ENCODE measurements at regions not wholly inside any gene's neighbourhood (a gene's known extent, or its start where the extent isn't known, plus 50 kb on each side); places are given as distances from the start of the nearest gene placed in this dataset.

DNA sequence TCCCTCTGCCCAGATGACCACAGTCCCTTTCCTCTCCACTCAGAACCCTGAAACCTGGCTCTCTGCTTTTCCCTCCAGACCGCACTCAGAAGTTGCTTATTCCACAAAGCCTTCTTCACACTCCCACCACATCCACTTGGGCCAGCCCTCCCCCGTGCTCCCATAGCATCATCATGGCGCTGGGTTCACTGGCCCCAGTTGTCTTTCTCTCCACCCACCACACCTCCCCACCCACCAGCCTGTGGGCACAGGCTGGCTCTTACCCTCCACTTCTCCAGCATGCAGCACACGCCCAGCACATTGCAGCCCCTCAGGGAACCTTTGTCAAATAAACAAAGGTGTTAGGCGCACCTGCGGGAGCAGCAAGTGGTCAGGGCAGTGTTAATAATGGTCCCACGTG is 130.0 kb downstream of the KATNIP start:
- TF ChIP-seq POLR2AphosphoS5 (IDR thresholded peaks at IDR 0.05; ENCODE audit: low read depth, low read length) (no peak), TAF1 (IDR thresholded peaks at IDR 0.05; ENCODE audit: borderline replicate concordance, low read depth, low read length) (no peak)

Data from GM12892 (cell line).